EH (cell line): ENCODE measurements at regions not wholly inside any gene's neighbourhood (a gene's known extent, or its start where the extent isn't known, plus 50 kb on each side); places are given as distances from the start of the nearest gene placed in this dataset.
"Not testable (repeated sequence)": the region's sequence is repeated elsewhere in the genome, so short reads cannot be mapped to it uniquely, and the experiment has no call there.

Source experiments
- DNase-seq: peaks from one replicate; pipeline ENCODE4 v3.0.0-alpha.2; 2015; ENCODE audit warnings: low read depth

GRCh38 chr14:104230946-104231345 lies 92.6 kb downstream of the KIF26A start:
- DNase-seq, result no peak

GRCh38 chr14:104232070-104232484 lies 93.7 kb downstream of the KIF26A start:
- no peak for DNase-seq

GRCh38 chr14:104234007-104234786 lies 95.8 kb downstream of the KIF26A start:
- not testable (repeated sequence) for DNase-seq

GRCh38 chr14:104235686-104236085 lies 97.3 kb downstream of the KIF26A start:
- no peak for DNase-seq

- DNase-seq, result no peak
Observed at GRCh38 chr14:104237651-104238423, 99.5 kb downstream of the KIF26A start.

GRCh38 chr14:104238424-104239184 lies 100.2 kb downstream of the KIF26A start:
- DNase-seq, result no peak

GRCh38 chr14:104239185-104239775 lies 100.9 kb downstream of the KIF26A start:
- no peak for DNase-seq

GRCh38 chr14:104239861-104240301 lies 101.5 kb downstream of the KIF26A start:
- no peak for DNase-seq

- no peak for DNase-seq
Observed at GRCh38 chr14:104240434-104241157, 102.2 kb downstream of the KIF26A start.

GRCh38 chr14:104243200-104243599 lies 104.8 kb downstream of the KIF26A start:
- no peak for DNase-seq

- no peak for DNase-seq
Observed at GRCh38 chr14:104244221-104245011, 106.0 kb downstream of the KIF26A start.

GRCh38 chr14:104245075-104245474 lies 106.7 kb downstream of the KIF26A start:
- DNase-seq, result no peak

- no peak for DNase-seq
Observed at GRCh38 chr14:104245723-104246122, 107.3 kb downstream of the KIF26A start.

- DNase-seq, result no peak
Observed at GRCh38 chr14:104246401-104247335, 108.3 kb downstream of the KIF26A start.

- DNase-seq, result no peak
Observed at GRCh38 chr14:104247336-104248202, 109.2 kb downstream of the KIF26A start.

- DNase-seq, result no peak
Observed at GRCh38 chr14:104248203-104249055, 110.0 kb downstream of the KIF26A start.

GRCh38 chr14:104249089-104249488 lies 110.7 kb downstream of the KIF26A start:
- no peak for DNase-seq
